H1 (cell line): ENCODE measurements at regions not wholly inside any gene's neighbourhood (a gene's known extent, or its start where the extent isn't known, plus 50 kb on each side); places are given as distances from the start of the nearest gene placed in this dataset.

Experiments used
- CTCF ChIA-PET: fragments of 300-600 bp; sonication (Branson Sonifier 250); formaldehyde crosslinking; loops from one replicate; lab custom pipeline; 2021; ENCODE audit not compliant: partially characterized antibody; lab: Charles Lee
- POLR2A ChIA-PET: fragments of 300-600 bp; sonication (Branson Sonifier 250); formaldehyde crosslinking; loops from one replicate; lab custom pipeline; 2021; ENCODE audit warnings: inconsistent platforms; ENCODE audit not compliant: partially characterized antibody; lab: Charles Lee
- DNase-seq, 2 experiments: peaks; one replicate each; pipeline versions ENCODE4 v3.0.0 to v3.0.0-alpha.2; 2010 to 2022; ENCODE audit warnings: low spot score in 2 of 2, low read depth in 1 of 2, mixed read lengths in 1 of 2
- FAIRE-seq: peaks from 2 replicates; lab custom pipeline; 2011; peaks lifted over from hg19 to GRCh38; lab: Jason Lieb, UNC
- H2AFZ ChIP-seq: 2 replicates; pipeline ENCODE4 v1.8.1; 2012; ENCODE audit warnings: low read length, inconsistent platforms
- H2AK5ac ChIP-seq: 2 replicates; pipeline ENCODE4 v1.6.1; 2013; ENCODE audit warnings: low read depth, low read length
- H2BK120ac ChIP-seq: replicated peaks from 2 replicates; pipeline ENCODE3; 2013; ENCODE audit warnings: low read depth, low read length, inconsistent platforms
- H2BK12ac ChIP-seq: 2 replicates; pipeline ENCODE4 v1.6.1; 2013; ENCODE audit warnings: low read depth, low read length
- H2BK15ac ChIP-seq: 2 replicates; pipeline ENCODE4 v1.6.1; 2013; ENCODE audit warnings: low read length
- H2BK20ac ChIP-seq: 2 replicates; pipeline ENCODE4 v1.6.1; 2013; ENCODE audit warnings: low read length
- H2BK5ac ChIP-seq: 2 replicates; pipeline ENCODE4 v1.6.1; 2013; ENCODE audit warnings: low read depth, low read length
- H3K14ac ChIP-seq: 2 replicates; pipeline ENCODE4 v1.6.1; 2013; ENCODE audit warnings: inconsistent platforms; ENCODE audit not compliant: insufficient read length
- H3K18ac ChIP-seq: 2 replicates; pipeline ENCODE4 v1.6.1; 2013; ENCODE audit warnings: low read length; ENCODE audit errors: extremely low read depth
- H3K23ac ChIP-seq: 2 replicates; pipeline ENCODE4 v1.6.1; 2013; ENCODE audit warnings: inconsistent platforms; ENCODE audit not compliant: insufficient read length
- H3K23me2 ChIP-seq: 2 replicates; pipeline ENCODE4 v1.6.1; 2013; ENCODE audit warnings: low read depth, low read length
- H3K27ac ChIP-seq: 2 replicates; pipeline ENCODE4 v1.6.1; 2011; ENCODE audit warnings: low read depth, low read length, inconsistent platforms
- H3K27me3 ChIP-seq, 4 experiments: replicated peaks in 1 of 4; 1 replicate in 1 of 4; 2 replicates in 3 of 4; pipeline versions ENCODE4 v1.6.1 to v1.8.1; 2011 to 2013; ENCODE audit warnings: low read length in 3 of 4, mild to moderate bottlenecking in 3 of 4, inconsistent platforms in 2 of 4, mixed read lengths in 2 of 4, moderate library complexity in 1 of 4; ENCODE audit not compliant: control insufficient read depth in 3 of 4, insufficient read depth in 3 of 4; ENCODE audit errors: extremely low read depth in 1 of 4
- H3K36me3 ChIP-seq, 4 experiments: 2 replicates each; pipeline versions ENCODE4 v1.6.1 to v1.8.1; 2011 to 2013; ENCODE audit warnings: mild to moderate bottlenecking in 4 of 4, low read length in 3 of 4, moderate library complexity in 2 of 4, control low read depth in 1 of 4, inconsistent platforms in 1 of 4; ENCODE audit not compliant: insufficient read depth in 4 of 4, control insufficient read depth in 2 of 4
- H3K4ac ChIP-seq: replicated peaks from 2 replicates; pipeline ENCODE3; 2013; ENCODE audit warnings: low read length, low read depth, mixed read lengths, inconsistent platforms; ENCODE audit not compliant: insufficient read length
- H3K4me1 ChIP-seq, 4 experiments: replicated peaks in 1 of 4; 1 replicate in 1 of 4; 2 replicates in 3 of 4; pipeline versions ENCODE4 v1.6.1 to v1.8.1; 2011 to 2013; ENCODE audit warnings: low read length in 3 of 4, inconsistent platforms in 2 of 4, mixed read lengths in 1 of 4; ENCODE audit not compliant: insufficient read depth in 4 of 4, control insufficient read depth in 3 of 4
- H3K4me2 ChIP-seq, 2 experiments: 2 replicates each; pipeline versions ENCODE4 v1.6.1 to v1.8.1; 2011 to 2013; ENCODE audit warnings: low read depth in 2 of 2, low read length in 2 of 2, control low read depth in 1 of 2, inconsistent platforms in 1 of 2, mild to moderate bottlenecking in 1 of 2; ENCODE audit not compliant: insufficient read depth in 1 of 2
- H3K4me3 ChIP-seq, 4 experiments: fragments of 200-600, 300-600 bp in 1 of 4; sonication (generic), shearing (Covaris generic), sonication (Bioruptor Twin) in 1 of 4; 2 replicates each; pipeline versions ENCODE4 v1.5.1 to v1.8.1; 2011 to 2016; ENCODE audit warnings: low read length in 4 of 4, low read depth in 3 of 4, control low read depth in 2 of 4, inconsistent platforms in 2 of 4, mild to moderate bottlenecking in 2 of 4, mixed read lengths in 1 of 4, moderate library complexity in 1 of 4; ENCODE audit not compliant: insufficient read depth in 2 of 4; ENCODE audit errors: extremely low read depth in 1 of 4
- H3K56ac ChIP-seq: replicated peaks from 2 replicates; pipeline ENCODE3; 2013; ENCODE audit warnings: low read depth, mild to moderate bottlenecking, mixed read lengths, low read length, inconsistent platforms; ENCODE audit not compliant: insufficient read length
- H3K79me1 ChIP-seq: 2 replicates; pipeline ENCODE4 v1.6.1; 2013; ENCODE audit warnings: low read depth, low read length, control low read depth
- H3K79me2 ChIP-seq, 2 experiments: 2 replicates each; pipeline versions ENCODE4 v1.6.1 to v1.8.1; 2012 to 2013; ENCODE audit warnings: low read length in 2 of 2, mild to moderate bottlenecking in 2 of 2, inconsistent platforms in 1 of 2; ENCODE audit not compliant: insufficient read depth in 2 of 2, control insufficient read depth in 1 of 2
- H3K9ac ChIP-seq, 4 experiments: replicated peaks in 1 of 4; 1 replicate in 1 of 4; 2 replicates in 3 of 4; pipeline versions ENCODE4 v1.6.1 to v1.8.1; 2011 to 2013; ENCODE audit warnings: low read depth in 3 of 4, low read length in 3 of 4, control low read depth in 2 of 4, mild to moderate bottlenecking in 2 of 4, moderate library complexity in 2 of 4, inconsistent platforms in 1 of 4; ENCODE audit errors: extremely low read depth in 1 of 4
- H3K9me3 ChIP-seq, 2 experiments: 2 replicates each; pipeline versions ENCODE4 v1.6.1 to v1.8.1; 2012 to 2013; ENCODE audit warnings: mild to moderate bottlenecking in 2 of 2, moderate library complexity in 2 of 2, control low read depth in 1 of 2, inconsistent platforms in 1 of 2, low read depth in 1 of 2, low read length in 1 of 2, mixed read lengths in 1 of 2; ENCODE audit not compliant: insufficient read depth in 2 of 2
- H4K20me1 ChIP-seq, 2 experiments: replicated peaks in 1 of 2; 2 replicates each; pipeline versions ENCODE3 to v1.8.1; 2011 to 2013; ENCODE audit warnings: inconsistent platforms in 2 of 2, low read length in 2 of 2, mild to moderate bottlenecking in 1 of 2; ENCODE audit not compliant: insufficient read depth in 2 of 2, control insufficient read depth in 1 of 2
- H4K5ac ChIP-seq: 2 replicates; pipeline ENCODE4 v1.6.1; 2013; ENCODE audit warnings: low read length, low read depth, mixed read lengths, inconsistent platforms; ENCODE audit not compliant: insufficient read length
- H4K8ac ChIP-seq: 2 replicates; pipeline ENCODE4 v1.8.0; 2013; ENCODE audit warnings: mild to moderate bottlenecking, moderate library complexity, low read length, inconsistent platforms; ENCODE audit not compliant: insufficient read depth; ENCODE audit errors: extremely low read depth
- H4K91ac ChIP-seq: replicated peaks from 2 replicates; pipeline ENCODE3; 2013; ENCODE audit warnings: low read length, mixed read lengths, inconsistent platforms; ENCODE audit not compliant: insufficient read length
- RAD21 ChIP-seq, 2 experiments: IDR thresholded peaks in 1 of 2; conservative IDR thresholded peaks in 1 of 2; 2 replicates each; pipeline ENCODE4 v1.6.1; 2011; ENCODE audit warnings: low read depth in 2 of 2, low read length in 2 of 2, improper control_type of control experiment in 1 of 2, inconsistent platforms in 1 of 2, mild to moderate bottlenecking in 1 of 2, moderate library complexity in 1 of 2
- TAF1 ChIP-seq: IDR thresholded peaks from 2 replicates; pipeline ENCODE4 v1.6.1; 2011; ENCODE audit warnings: mild to moderate bottlenecking, low read depth, low read length
- ZNF274 ChIP-seq: IDR thresholded peaks from 2 replicates; pipeline ENCODE4 v1.7.0; 2012; ENCODE audit warnings: low read length, borderline replicate concordance; ENCODE audit errors: extremely low read depth

DNA sequence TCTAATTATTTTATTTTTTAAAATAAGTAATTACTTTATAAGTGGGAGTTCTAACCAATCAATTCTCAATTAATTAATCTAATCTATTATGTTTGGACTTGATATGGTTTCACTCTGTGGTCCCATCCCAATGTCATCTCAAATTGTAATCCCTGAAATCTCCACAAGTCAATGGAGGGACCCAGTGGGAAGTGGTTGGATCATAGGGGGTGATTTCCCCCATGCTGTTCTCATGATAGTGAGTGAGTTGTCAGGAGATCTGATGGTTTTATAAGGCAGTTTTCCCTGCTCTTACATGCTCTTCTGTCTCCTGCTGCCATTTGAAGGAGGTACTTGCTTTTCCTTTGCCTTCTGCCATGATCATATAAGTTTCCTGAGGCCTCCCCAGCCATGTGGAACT lies 836.1 kb downstream of the GALC start:
- no peak overlapping the region for H3K18ac ChIP-seq
- H2BK5ac ChIP-seq = no peak overlapping the region
- H2BK15ac ChIP-seq = no peak overlapping the region
- no peak overlapping the region for H3K56ac ChIP-seq
- H2AK5ac ChIP-seq = no peak overlapping the region
- H3K9ac ChIP-seq = no peak overlapping the region
- H4K20me1 ChIP-seq = no peaks in the 10 kb centered on the region
- no peak overlapping the region for H2BK12ac ChIP-seq
- H3K23ac ChIP-seq = no peak overlapping the region
- H4K5ac ChIP-seq = no peak overlapping the region
- no peaks in the 10 kb centered on the region for H3K79me2 ChIP-seq
- H2BK20ac ChIP-seq = no peak overlapping the region
- no peak overlapping the region for H3K27ac ChIP-seq
- no peak for TF ChIP-seq ZNF274
- no peak for TF ChIP-seq TAF1
- TF ChIP-seq RAD21 (IDR thresholded peaks at IDR 0.05 in 1 of 2, conservative IDR thresholded peaks at IDR 0.05 in 1 of 2; ENCODE audit: low read depth in 2 of 2, low read length in 2 of 2) = 0 out of 4 replicates have a peak, but pooled peaks of 1 of the 2 experiments have one; percentile 6
- no peaks in the 10 kb centered on the region; a peak in 1 of 4 replicates for H3K9me3 ChIP-seq
- no peak overlapping the region for H2BK120ac ChIP-seq
- no peak overlapping the region for H3K4me3 ChIP-seq
- no peak overlapping the region for H4K91ac ChIP-seq
- H3K27me3 ChIP-seq = peaks cover under 1 to 26% (median 11%) of the 10 kb centered on the region in 4 experiments
- no peak overlapping the region for H3K4ac ChIP-seq
- CTCF ChIA-PET = no interaction called here
- no peak overlapping the region for H2AFZ ChIP-seq
- no peak overlapping the region for H3K4me2 ChIP-seq
- H3K14ac ChIP-seq = no peak overlapping the region
- 0 out of 8 replicates have a peak, but pooled peaks cover 0 to 2% (median 0%) of the 10 kb centered on the region in 4 experiments for H3K36me3 ChIP-seq
- H3K4me1 ChIP-seq = peaks cover 0 to 10% (median 3%) of the 10 kb centered on the region in 4 experiments; a peak in 3 of 7 replicates
- H3K23me2 ChIP-seq = no peaks in the 10 kb centered on the region
- DNase-seq (no peak), FAIRE-seq (peak; percentile 42)
- no peaks in the 10 kb centered on the region for H3K79me1 ChIP-seq
- POLR2A ChIA-PET = no interaction called here
- H4K8ac ChIP-seq = no peak overlapping the region
